Daoy (cell line): ENCODE measurements at regions not wholly inside any gene's neighbourhood (a gene's known extent, or its start where the extent isn't known, plus 50 kb on each side); places are given as distances from the start of the nearest gene placed in this dataset.
"Not testable (repeated sequence)": the region's sequence is repeated elsewhere in the genome, so short reads cannot be mapped to it uniquely, and the experiment has no call there.

Source experiments
- DNase-seq: peaks from one replicate; pipeline ENCODE4 v3.0.0-alpha.2; 2015; ENCODE audit warnings: low read depth

DNA sequence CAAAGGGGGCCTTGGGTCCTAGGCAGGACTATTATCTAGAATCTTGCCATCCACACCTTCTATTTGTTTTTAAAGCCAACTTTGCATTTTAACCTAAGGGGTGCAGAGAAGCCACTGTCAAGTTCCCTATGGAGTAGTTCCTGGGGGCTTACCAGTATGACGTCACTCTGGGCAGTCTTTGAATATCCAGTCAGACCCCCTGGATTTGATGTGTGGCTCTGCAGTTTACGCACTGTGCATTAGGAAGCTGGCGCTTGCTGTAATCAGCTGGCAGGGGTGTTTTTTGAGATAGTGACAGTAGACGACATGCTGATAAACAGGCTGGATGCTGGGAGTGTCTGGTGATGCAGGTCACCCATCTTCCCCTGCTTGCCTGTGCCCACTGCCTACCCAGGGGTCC lies 892.7 kb upstream of the ZNF722 start:
- DNase-seq, result no peak

DNA sequence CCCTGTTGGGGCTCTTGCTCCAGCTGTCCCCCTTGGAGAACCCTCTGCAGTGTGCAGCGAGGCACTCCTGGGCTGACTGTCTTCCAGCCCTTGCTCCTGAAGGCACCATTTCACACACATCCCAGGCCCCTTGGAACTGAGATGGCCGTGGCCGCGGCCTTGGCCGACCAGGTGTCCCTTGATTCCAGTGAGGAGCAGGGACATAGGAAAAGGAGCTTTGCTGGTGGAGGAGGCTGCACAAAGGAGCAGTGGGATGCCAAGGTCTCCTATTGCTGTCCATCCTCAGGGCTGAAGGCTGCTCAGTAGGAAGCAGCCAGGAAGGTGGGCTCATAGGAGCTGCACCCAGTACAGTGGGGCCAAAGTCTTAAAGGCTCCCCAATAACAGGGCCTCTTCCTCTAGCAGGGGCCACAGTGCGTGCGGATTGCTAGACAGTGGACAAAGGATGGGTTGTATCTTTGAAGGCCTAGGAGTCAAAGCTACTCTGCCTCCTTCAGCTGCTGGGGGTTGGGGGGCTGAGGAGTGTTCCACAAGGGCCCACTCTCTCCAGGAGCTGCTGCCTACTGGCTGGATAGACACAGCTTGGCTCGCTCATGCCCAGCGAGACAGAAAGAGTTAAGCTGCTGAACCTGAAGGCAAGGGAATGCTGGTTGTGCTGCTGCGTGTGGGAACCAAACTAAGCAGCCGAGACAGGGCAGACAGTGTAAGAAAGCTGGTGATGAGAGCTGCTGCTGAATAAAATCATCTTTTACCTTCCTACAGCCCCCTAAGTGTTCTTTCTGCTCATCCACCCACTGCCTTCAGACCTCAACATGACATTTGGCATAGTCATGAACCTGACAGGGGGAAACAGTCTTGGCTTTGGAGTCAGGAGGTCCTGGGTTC lies 891.9 kb upstream of the ZNF722 start:
- DNase-seq, result no peak

DNA sequence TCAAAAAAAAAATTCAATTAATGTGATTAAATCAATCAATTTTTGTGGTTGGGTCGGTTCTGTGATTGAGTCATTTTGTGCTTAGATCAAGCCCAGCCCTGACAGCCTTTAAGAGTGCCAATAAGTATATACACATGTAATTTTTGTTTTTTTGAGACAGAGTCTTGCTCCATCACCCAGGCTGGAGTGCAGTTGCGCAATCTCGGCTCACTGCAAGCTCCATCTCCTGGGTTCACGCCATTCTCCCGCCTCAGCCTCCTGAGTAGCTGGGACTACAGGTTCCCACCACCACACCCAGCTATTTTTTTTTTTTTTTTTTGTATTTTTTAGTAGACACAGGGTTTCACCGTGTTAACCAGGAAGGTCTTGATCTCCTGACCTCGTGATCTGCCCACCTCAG lies 887.1 kb upstream of the ZNF722 start:
- not testable (repeated sequence) for DNase-seq

GRCh38 chr7:63112764-63113712 lies 885.6 kb upstream of the ZNF722 start:
- no peak for DNase-seq

- no peak for DNase-seq
Measured at GRCh38 chr7:63113713-63114285, 884.9 kb upstream of the ZNF722 start.

DNA sequence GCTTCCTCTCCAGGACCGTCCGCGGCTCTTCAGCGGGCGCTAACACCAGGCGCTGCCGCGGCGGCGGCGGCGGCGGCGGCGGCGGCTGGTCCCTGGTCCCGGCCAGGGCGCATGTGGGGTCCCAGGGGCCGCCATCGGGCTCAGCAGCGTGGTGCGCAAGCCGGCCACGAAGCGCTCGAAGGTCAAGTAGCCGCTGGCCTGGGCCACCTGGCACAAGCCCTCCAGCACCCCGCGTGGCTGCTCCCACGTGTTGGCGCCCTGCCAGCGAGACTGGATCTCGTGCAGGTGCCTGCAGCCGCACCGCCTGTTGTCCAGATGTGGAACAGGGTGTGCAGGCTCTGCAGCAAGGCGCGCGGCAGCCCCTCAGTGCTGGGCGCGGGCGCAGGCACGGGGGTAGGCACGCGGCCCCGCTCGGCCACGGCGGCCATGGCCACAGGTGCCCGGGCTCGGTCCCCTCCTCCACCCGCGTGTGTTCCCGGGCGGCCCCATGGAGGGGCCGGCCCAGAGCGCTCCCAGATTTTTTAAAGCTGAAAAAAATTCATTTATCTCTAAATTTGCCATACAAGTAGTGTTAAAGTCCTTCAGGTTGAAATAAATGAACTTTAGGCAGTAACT lies 884.2 kb upstream of the ZNF722 start:
- DNase-seq, result no peak
